GM12878 (cell line): ENCODE measurements at regions not wholly inside any gene's neighbourhood (a gene's known extent, or its start where the extent isn't known, plus 50 kb on each side); places are given as distances from the start of the nearest gene placed in this dataset.

Experiments
- ATAC-seq: fragments of 200-7000 bp; cut with Tn5 transposase; 3 replicates; pipeline ENCODE4 v1.9.1; 2020; ENCODE audit warnings: mild to moderate bottlenecking, moderate library complexity
- BruUV-seq: library from RNA; stranded (reverse); fragments of 400-500 nt; replicated peaks from 2 replicates; lab custom pipeline; 2021; lab: Mats Ljungman, UMichigan
- CTCF ChIA-PET: fragments of 300-600 bp; sonication (Branson Sonifier 250); formaldehyde crosslinking; extraction: SDS; loops from one replicate; lab custom pipeline; 2021; ENCODE audit warnings: inconsistent platforms; lab: Yijun Ruan, JAX
- POLR2A ChIA-PET: fragments of 350-600 bp; formaldehyde crosslinking; extraction: SDS; loops from one replicate; lab custom pipeline; 2021; ENCODE audit warnings: inconsistent platforms; lab: Charles Lee
- RAD21 ChIA-PET: fragments of 300-600 bp; sonication (Branson Sonifier 250); formaldehyde crosslinking; loops from one replicate; lab custom pipeline; 2023; ENCODE audit warnings: antibody characterized with exemption; ENCODE audit not compliant: unreplicated experiment; lab: Charles Lee
- SMC1A ChIA-PET: fragments of 300-600 bp; sonication (Branson Sonifier 250); formaldehyde crosslinking; loops from one replicate; lab custom pipeline; 2023; ENCODE audit not compliant: unreplicated experiment, uncharacterized antibody; lab: Charles Lee
- DNase-seq: peaks from one replicate; pipeline ENCODE4 v3.0.0-alpha.2; 2011; ENCODE audit warnings: low read depth, low spot score
- FAIRE-seq: peaks from 3 replicates; lab custom pipeline; 2011; peaks lifted over from hg19 to GRCh38; lab: Jason Lieb, UNC
- H2AFZ ChIP-seq: 2 replicates; pipeline ENCODE4 v1.6.0; 2011; ENCODE audit warnings: low read depth, low read length, control low read depth; ENCODE audit not compliant: control insufficient read depth
- H3K27ac ChIP-seq: 2 replicates; pipeline ENCODE4 v1.5.1; 2011; ENCODE audit warnings: control low read depth; ENCODE audit not compliant: control insufficient read depth, insufficient read depth
- H3K27me3 ChIP-seq, 2 experiments: replicated peaks in 1 of 2; 2 replicates each; pipeline versions ENCODE4 v1.6.0 to v1.6.1; 2011; ENCODE audit warnings: low read length in 1 of 2; ENCODE audit not compliant: control insufficient read depth in 2 of 2, insufficient read depth in 2 of 2
- H3K36me3 ChIP-seq, 2 experiments: 2 replicates each; pipeline ENCODE4 v1.5.1; 2011; ENCODE audit warnings: low read length in 1 of 2; ENCODE audit not compliant: control insufficient read depth in 2 of 2, insufficient read depth in 2 of 2
- H3K4me1 ChIP-seq: 2 replicates; pipeline ENCODE4 v1.6.1; 2011; ENCODE audit warnings: mild to moderate bottlenecking, low read length, moderate library complexity, mixed read lengths; ENCODE audit not compliant: control insufficient read depth, insufficient read depth
- H3K4me2 ChIP-seq: 2 replicates; pipeline ENCODE4 v1.6.0; 2011; ENCODE audit warnings: control low read depth; ENCODE audit not compliant: control insufficient read depth, insufficient read depth
- H3K4me3 ChIP-seq: fragments of 200-600 bp; sonication (generic); 2 replicates; pipeline ENCODE4 v1.5.1; 2016
- H3K79me2 ChIP-seq: 2 replicates; pipeline ENCODE4 v1.6.0; 2011; ENCODE audit warnings: low read length; ENCODE audit not compliant: control insufficient read depth, insufficient read depth
- H3K9ac ChIP-seq: 2 replicates; pipeline ENCODE4 v1.8.0; 2011; ENCODE audit warnings: low read length, control low read depth, mixed read lengths; ENCODE audit not compliant: control insufficient read depth, insufficient read depth
- H3K9me3 ChIP-seq: replicated peaks from 3 replicates; pipeline ENCODE4 v1.5.1; 2011; ENCODE audit warnings: mild to moderate bottlenecking, low read length; ENCODE audit not compliant: control insufficient read depth, insufficient read depth
- H4K20me1 ChIP-seq: 2 replicates; pipeline ENCODE4 v1.6.0; 2011; ENCODE audit not compliant: control insufficient read depth, insufficient read depth
- DPF2 ChIP-seq: fragments of 450-650 bp; IDR thresholded peaks from 2 replicates; pipeline ENCODE4 v1.6.1; 2017; ENCODE audit warnings: mild to moderate bottlenecking
- EED ChIP-seq: sonication (generic); IDR thresholded peaks from 2 replicates; pipeline ENCODE4 v1.6.1; 2016; ENCODE audit warnings: antibody characterized with exemption, low read depth
- HDAC6 ChIP-seq: fragments of 200-600 bp; sonication (generic); IDR thresholded peaks from one replicate; pipeline ENCODE4 v1.8.0; 2017; ENCODE audit warnings: antibody characterized with exemption; ENCODE audit not compliant: unreplicated experiment
- IKZF1 ChIP-seq: fragments of 450-650 bp; conservative IDR thresholded peaks from 2 replicates; pipeline ENCODE4 v1.6.1; 2017; ENCODE audit warnings: antibody characterized with exemption, mild to moderate bottlenecking
- JUND ChIP-seq: IDR thresholded peaks from 2 replicates; pipeline ENCODE4 v1.6.1; 2012; ENCODE audit warnings: low read depth, mild to moderate bottlenecking, low read length, improper control_type of control experiment, moderate library complexity
- MTA2 ChIP-seq: fragments of 450-650 bp; IDR thresholded peaks from 2 replicates; pipeline ENCODE4 v1.6.1; 2016; ENCODE audit warnings: low read depth, mild to moderate bottlenecking, moderate library complexity
- PAX5 ChIP-seq: IDR thresholded peaks from 2 replicates; pipeline ENCODE4 v1.6.1; 2011; ENCODE audit warnings: low read depth, low read length, borderline replicate concordance
- TAF1 ChIP-seq: IDR thresholded peaks from 2 replicates; pipeline ENCODE4 v1.6.1; 2011; ENCODE audit warnings: mild to moderate bottlenecking, low read depth, low read length, borderline replicate concordance
- WGBS: methylation state at CpG from one replicate; pipeline ENCODE4 v1.1.6; 2016; ENCODE audit warnings: low lambda C conversion rate; ENCODE audit not compliant: insufficient replicate concordance, insufficient coverage; ENCODE audit errors: missing lambda C conversion rate; 5-methylcytosine and 5-hydroxymethylcytosine counted together
- in situ Hi-C: fragments of 300-500 bp; cut with MboI; formaldehyde crosslinking; loops from 9 replicates; pipeline ENCODE4 v1.14.3; 2018; ENCODE audit warnings: mixed read lengths
- intact Hi-C: fragments of 100-400 bp; cut with micrococcal nuclease; formaldehyde crosslinking; loops from one replicate; pipeline ENCODE4 v1.14.2; 2022; ENCODE audit not compliant: unreplicated experiment
- TF ChIP-seq, protein P1 (sequence below): fragments of 450-650 bp; IDR thresholded peaks from 2 replicates; pipeline ENCODE4 v1.6.1; 2017; ENCODE audit warnings: mild to moderate bottlenecking, moderate library complexity
- TF ChIP-seq, protein P2 (sequence below): IDR thresholded peaks from 2 replicates; pipeline ENCODE4 v1.6.1; 2012; ENCODE audit warnings: low read depth, low read length, improper control_type of control experiment
- TF ChIP-seq, protein P3 (sequence below): fragments of 450-650 bp; IDR thresholded peaks from 2 replicates; pipeline ENCODE4 v1.6.1; 2017; ENCODE audit warnings: mild to moderate bottlenecking, moderate library complexity

DNA sequence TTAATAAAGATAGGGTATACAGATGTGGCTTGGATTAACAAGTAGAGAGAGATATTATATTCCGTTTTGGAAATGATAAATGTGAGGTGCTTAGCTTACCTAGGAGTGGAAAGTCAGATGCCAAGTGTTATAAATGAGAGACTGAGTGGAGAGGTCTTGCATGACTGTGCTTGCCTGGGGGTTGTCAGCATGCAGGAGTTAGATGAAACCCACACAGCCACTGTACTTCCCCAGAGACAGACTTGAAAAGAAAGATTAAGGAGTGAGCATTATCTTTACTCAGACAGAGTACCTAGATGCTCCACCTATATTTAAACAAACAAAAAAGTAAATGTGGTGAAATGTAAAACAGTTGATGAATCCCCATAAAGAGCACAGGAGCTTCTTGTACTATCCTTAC is 482.7 kb downstream of the RIT2 start:
- 0% methylated on average over 1 of the region's 1 CpG for WGBS
- H3K27me3 ChIP-seq, result no peaks in the 10 kb centered on the region
- BruUV-seq, result no TSS peak
- no peak overlapping the region for H3K27ac ChIP-seq
- ChIA-PET RAD21 (no interaction called here), POLR2A (no interaction called here), CTCF (no interaction called here), SMC1A (no interaction called here)
- H4K20me1 ChIP-seq, result no peaks in the 10 kb centered on the region
- H3K79me2 ChIP-seq, result no peaks in the 10 kb centered on the region
- in situ Hi-C loops, result no loop called here
- intact Hi-C loops, result no loop called here
- FAIRE-seq (no peak), ATAC-seq (no peak), DNase-seq (no peak)
- H3K4me2 ChIP-seq, result no peak overlapping the region
- no peaks in the 10 kb centered on the region for H3K9me3 ChIP-seq
- H3K4me3 ChIP-seq, result no peak overlapping the region
- no peaks in the 10 kb centered on the region for H3K36me3 ChIP-seq
- TF ChIP-seq TAF1 (no peak), PAX5 (no peak), EED (no peak), DPF2 (no peak), JUND (no peak), HDAC6 (no peak), IKZF1 (no peak), MTA2 (no peak)
- TF ChIP-seq, protein P1, sequence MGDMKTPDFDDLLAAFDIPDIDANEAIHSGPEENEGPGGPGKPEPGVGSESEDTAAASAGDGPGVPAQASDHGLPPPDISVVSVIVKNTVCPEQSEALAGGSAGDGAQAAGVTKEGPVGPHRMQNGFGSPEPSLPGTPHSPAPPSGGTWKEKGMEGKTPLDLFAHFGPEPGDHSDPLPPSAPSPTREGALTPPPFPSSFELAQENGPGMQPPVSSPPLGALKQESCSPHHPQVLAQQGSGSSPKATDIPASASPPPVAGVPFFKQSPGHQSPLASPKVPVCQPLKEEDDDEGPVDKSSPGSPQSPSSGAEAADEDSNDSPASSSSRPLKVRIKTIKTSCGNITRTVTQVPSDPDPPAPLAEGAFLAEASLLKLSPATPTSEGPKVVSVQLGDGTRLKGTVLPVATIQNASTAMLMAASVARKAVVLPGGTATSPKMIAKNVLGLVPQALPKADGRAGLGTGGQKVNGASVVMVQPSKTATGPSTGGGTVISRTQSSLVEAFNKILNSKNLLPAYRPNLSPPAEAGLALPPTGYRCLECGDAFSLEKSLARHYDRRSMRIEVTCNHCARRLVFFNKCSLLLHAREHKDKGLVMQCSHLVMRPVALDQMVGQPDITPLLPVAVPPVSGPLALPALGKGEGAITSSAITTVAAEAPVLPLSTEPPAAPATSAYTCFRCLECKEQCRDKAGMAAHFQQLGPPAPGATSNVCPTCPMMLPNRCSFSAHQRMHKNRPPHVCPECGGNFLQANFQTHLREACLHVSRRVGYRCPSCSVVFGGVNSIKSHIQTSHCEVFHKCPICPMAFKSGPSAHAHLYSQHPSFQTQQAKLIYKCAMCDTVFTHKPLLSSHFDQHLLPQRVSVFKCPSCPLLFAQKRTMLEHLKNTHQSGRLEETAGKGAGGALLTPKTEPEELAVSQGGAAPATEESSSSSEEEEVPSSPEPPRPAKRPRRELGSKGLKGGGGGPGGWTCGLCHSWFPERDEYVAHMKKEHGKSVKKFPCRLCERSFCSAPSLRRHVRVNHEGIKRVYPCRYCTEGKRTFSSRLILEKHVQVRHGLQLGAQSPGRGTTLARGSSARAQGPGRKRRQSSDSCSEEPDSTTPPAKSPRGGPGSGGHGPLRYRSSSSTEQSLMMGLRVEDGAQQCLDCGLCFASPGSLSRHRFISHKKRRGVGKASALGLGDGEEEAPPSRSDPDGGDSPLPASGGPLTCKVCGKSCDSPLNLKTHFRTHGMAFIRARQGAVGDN, result no peak
- TF ChIP-seq, protein P2, sequence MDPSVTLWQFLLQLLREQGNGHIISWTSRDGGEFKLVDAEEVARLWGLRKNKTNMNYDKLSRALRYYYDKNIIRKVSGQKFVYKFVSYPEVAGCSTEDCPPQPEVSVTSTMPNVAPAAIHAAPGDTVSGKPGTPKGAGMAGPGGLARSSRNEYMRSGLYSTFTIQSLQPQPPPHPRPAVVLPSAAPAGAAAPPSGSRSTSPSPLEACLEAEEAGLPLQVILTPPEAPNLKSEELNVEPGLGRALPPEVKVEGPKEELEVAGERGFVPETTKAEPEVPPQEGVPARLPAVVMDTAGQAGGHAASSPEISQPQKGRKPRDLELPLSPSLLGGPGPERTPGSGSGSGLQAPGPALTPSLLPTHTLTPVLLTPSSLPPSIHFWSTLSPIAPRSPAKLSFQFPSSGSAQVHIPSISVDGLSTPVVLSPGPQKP, result no peak
- TF ChIP-seq, protein P3, sequence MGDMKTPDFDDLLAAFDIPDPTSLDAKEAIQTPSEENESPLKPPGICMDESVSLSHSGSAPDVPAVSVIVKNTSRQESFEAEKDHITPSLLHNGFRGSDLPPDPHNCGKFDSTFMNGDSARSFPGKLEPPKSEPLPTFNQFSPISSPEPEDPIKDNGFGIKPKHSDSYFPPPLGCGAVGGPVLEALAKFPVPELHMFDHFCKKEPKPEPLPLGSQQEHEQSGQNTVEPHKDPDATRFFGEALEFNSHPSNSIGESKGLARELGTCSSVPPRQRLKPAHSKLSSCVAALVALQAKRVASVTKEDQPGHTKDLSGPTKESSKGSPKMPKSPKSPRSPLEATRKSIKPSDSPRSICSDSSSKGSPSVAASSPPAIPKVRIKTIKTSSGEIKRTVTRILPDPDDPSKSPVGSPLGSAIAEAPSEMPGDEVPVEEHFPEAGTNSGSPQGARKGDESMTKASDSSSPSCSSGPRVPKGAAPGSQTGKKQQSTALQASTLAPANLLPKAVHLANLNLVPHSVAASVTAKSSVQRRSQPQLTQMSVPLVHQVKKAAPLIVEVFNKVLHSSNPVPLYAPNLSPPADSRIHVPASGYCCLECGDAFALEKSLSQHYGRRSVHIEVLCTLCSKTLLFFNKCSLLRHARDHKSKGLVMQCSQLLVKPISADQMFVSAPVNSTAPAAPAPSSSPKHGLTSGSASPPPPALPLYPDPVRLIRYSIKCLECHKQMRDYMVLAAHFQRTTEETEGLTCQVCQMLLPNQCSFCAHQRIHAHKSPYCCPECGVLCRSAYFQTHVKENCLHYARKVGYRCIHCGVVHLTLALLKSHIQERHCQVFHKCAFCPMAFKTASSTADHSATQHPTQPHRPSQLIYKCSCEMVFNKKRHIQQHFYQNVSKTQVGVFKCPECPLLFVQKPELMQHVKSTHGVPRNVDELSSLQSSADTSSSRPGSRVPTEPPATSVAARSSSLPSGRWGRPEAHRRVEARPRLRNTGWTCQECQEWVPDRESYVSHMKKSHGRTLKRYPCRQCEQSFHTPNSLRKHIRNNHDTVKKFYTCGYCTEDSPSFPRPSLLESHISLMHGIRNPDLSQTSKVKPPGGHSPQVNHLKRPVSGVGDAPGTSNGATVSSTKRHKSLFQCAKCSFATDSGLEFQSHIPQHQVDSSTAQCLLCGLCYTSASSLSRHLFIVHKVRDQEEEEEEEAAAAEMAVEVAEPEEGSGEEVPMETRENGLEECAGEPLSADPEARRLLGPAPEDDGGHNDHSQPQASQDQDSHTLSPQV, result no peak
- no peak overlapping the region for H3K9ac ChIP-seq
- H3K4me1 ChIP-seq, result no peaks in the 10 kb centered on the region
- no peak overlapping the region for H2AFZ ChIP-seq
